ENCODE measurements at regions not wholly inside any gene's neighbourhood (a gene's known extent, or its start where the extent isn't known, plus 50 kb on each side); places are given as distances from the start of the nearest gene placed in this dataset.

DNA sequence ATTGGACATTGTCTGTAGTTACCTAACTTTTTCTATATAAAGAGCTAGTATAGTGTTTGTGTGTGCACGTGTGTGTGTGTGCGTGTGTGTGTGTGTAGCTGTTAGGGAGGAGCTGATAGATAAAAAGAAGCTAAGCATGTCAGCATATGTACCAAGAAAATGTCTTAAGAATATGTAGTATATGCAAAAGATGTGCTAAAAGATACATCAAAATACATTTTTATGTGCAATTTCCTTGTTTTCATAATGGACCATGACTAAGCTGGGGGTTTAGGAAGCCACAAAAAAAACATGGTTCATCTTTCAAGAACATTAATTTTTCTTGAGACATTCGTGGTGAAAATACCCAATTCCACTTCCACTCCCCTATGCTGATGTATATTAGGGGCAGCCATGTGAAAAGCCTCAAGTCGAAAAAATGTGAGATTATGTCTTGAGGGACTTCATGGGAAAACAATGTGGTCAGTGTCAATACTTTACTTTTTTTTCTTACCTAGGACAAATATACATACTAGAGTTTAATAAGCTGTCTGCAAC lies 1599.7 kb downstream of the ARAP2 start:
- ChIA-PET CTCF (no interaction called here), POLR2A (no interaction called here)
- TF ChIP-seq, protein P1, sequence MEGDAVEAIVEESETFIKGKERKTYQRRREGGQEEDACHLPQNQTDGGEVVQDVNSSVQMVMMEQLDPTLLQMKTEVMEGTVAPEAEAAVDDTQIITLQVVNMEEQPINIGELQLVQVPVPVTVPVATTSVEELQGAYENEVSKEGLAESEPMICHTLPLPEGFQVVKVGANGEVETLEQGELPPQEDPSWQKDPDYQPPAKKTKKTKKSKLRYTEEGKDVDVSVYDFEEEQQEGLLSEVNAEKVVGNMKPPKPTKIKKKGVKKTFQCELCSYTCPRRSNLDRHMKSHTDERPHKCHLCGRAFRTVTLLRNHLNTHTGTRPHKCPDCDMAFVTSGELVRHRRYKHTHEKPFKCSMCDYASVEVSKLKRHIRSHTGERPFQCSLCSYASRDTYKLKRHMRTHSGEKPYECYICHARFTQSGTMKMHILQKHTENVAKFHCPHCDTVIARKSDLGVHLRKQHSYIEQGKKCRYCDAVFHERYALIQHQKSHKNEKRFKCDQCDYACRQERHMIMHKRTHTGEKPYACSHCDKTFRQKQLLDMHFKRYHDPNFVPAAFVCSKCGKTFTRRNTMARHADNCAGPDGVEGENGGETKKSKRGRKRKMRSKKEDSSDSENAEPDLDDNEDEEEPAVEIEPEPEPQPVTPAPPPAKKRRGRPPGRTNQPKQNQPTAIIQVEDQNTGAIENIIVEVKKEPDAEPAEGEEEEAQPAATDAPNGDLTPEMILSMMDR (IDR thresholded peaks at IDR 0.05; ENCODE audit: control extremely low read depth, extremely low read depth, low read depth, missing control alignments): no peak
- DNase-seq (ENCODE audit: extremely low spot score): no peak

DNA sequence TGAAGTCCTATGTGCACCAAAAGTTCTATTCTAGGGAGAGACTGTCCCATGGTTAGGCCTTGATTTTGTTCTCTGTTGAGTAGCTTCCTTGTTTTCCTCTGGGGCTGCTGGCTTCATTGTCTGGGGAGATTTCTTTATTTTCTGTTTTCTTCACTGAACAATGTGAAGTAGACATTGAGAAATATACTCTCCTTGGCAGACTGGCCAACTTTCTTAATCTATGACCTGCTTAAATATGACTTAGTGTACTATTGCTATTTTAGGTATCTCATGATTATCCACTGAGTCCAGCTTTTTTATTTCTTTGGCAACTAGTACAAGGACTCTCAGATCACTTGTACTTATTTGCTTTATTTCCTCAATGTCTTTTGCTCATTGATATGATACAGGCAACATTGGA lies 1594.6 kb downstream of the ARAP2 start:
- TF ChIP-seq, protein P1 (IDR thresholded peaks at IDR 0.05; ENCODE audit: control extremely low read depth, extremely low read depth, low read depth, missing control alignments): no peak
- ChIA-PET CTCF (interaction anchor here (1.5 kb wide), 1 partner anchor 10 kb away, joined by 3 read pairs; no protein-coding TSS in a partner anchor), POLR2A (no interaction called here)
- DNase-seq (ENCODE audit: extremely low spot score): no peak

DNA sequence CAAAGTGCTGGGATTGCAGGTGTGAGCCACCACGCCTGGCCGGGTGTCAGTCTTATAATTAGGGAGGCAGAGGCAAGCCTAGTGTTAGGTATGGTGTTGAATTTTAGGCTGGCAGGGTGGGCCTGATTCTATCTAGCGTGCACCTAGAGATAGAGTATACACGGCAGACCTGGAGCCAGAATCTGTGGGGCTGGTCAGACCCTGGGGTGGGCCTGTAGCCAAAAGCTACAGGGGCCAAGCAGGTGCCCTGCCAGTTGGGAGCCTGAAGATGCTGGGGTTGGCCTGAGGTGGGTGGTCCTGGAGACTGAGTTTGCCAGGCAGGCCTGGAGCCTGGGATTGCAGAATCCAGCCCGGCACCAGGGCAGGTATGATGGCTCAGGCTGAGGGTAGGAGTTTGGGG lies 1580.3 kb downstream of the ARAP2 start:
- ChIA-PET CTCF (no interaction called here), POLR2A (no interaction called here)
- no peak for DNase-seq (ENCODE audit: extremely low spot score)
- TF ChIP-seq, protein P1 (IDR thresholded peaks at IDR 0.05; ENCODE audit: control extremely low read depth, extremely low read depth, low read depth, missing control alignments): no peak

DNA sequence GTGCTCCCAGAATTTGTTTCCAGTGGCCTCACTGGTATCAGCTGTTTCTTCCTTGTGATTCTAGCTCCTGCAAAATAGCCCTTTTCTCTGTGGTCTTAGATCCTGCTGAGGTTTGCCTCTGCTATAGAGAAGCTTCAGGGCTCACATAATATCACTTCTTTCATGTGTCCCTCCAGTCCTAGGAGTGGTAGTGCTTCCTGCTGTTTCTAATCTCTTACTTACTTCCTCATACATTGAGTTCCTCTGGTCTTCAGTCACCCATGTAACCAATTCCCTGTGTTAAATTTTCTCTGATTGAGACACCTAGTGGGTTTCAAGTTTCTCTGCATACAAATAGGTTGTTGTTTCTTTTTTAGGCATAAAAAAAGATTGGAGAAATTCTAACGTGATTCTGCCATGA lies 1567.9 kb downstream of the ARAP2 start:
- CTCF ChIA-PET: no interaction called here
- POLR2A ChIA-PET: no interaction called here
- no peak for DNase-seq (ENCODE audit: extremely low spot score)
- TF ChIP-seq, protein P1 (IDR thresholded peaks at IDR 0.05; ENCODE audit: control extremely low read depth, extremely low read depth, low read depth, missing control alignments): no peak

GRCh38 chr4:34678431-34678830 lies 1565.9 kb downstream of the ARAP2 start:
- ChIA-PET POLR2A (no interaction called here), CTCF (no interaction called here)
- TF ChIP-seq, protein P1 (IDR thresholded peaks at IDR 0.05; ENCODE audit: control extremely low read depth, extremely low read depth, low read depth, missing control alignments): no peak
- DNase-seq (ENCODE audit: extremely low spot score): no peak

- CTCF ChIA-PET: no interaction called here
- TF ChIP-seq, protein P1 (IDR thresholded peaks at IDR 0.05; ENCODE audit: control extremely low read depth, extremely low read depth, low read depth, missing control alignments): no peak
- POLR2A ChIA-PET: no interaction called here
- no peak for DNase-seq (ENCODE audit: extremely low spot score)
These were observed 1565.1 kb downstream of the ARAP2 start for GRCh38 chr4:34679228-34679627.

DNA sequence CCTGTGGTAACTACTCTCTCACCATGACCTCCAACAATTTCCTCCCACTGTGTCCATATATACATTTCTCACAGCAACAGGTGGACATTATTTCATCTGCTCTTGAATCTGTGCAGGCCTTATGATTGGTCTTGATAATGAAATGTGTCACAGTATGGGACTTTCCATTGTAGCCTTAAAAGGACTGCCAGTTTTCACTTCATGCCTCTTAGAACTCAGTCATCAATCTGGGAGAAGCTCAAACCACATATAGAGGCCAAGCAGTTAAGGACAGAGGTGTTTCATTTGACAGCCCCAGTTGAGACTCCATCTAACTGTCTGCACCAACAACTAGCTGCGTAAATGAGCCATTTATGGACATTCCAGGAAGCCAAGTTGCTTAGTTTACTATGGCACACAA lies 1534.8 kb downstream of the ARAP2 start:
- TF ChIP-seq, protein P1 (IDR thresholded peaks at IDR 0.05; ENCODE audit: control extremely low read depth, extremely low read depth, low read depth, missing control alignments): no peak
- CTCF ChIA-PET: interaction anchor here (0.9 to 1.2 kb wide), 2 partner anchors 11 to 17 kb away, joined by 3 to 5 read pairs; no protein-coding TSS in a partner anchor
- POLR2A ChIA-PET: no interaction called here
- no peak for DNase-seq (ENCODE audit: extremely low spot score)
